Tibial nerve (tissue), 3 donors: ENCODE measurements at regions not wholly inside any gene's neighbourhood (a gene's known extent, or its start where the extent isn't known, plus 50 kb on each side); places are given as distances from the start of the nearest gene placed in this dataset.

Experiments used
- POLR2A ChIP-seq, 2 donors: fragments of 450-650 bp; IDR thresholded peaks; one replicate each; pipeline ENCODE4 v1.6.1; 2017; ENCODE audit warnings: antibody characterized with exemption in 2 of 2, mild to moderate bottlenecking in 2 of 2, moderate library complexity in 2 of 2
- TF ChIP-seq, protein P1 (sequence below), 5 experiments: fragments of 200-600 bp in 3 of 5; fragments of 450-650 bp in 2 of 5; sonication (generic) in 3 of 5; IDR thresholded peaks; one replicate each; pipeline ENCODE4 v1.5.1; 2016 to 2019; ENCODE audit warnings: antibody characterized with exemption in 5 of 5, mild to moderate bottlenecking in 3 of 5, moderate library complexity in 2 of 5

DNA sequence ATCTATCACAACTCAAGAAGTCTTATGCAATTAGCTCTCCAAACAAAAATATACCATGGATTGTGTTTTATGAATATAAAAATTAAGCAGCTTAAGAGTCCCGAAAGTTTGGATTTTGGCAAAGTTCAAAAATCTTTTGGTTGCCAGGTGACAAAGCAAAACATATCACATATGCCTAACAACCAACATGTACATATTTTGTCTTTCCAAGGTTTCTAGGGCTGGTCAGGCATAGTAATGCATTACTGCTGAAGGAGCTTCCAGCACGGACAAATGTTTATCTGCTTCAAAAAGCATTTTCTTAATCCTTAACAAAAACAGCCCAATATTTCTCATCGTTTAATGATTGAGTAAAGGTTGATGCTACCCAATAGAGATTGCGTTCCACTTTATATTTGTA lies 1327.1 kb upstream of the ZEB2 start:
- TF ChIP-seq, protein P1, sequence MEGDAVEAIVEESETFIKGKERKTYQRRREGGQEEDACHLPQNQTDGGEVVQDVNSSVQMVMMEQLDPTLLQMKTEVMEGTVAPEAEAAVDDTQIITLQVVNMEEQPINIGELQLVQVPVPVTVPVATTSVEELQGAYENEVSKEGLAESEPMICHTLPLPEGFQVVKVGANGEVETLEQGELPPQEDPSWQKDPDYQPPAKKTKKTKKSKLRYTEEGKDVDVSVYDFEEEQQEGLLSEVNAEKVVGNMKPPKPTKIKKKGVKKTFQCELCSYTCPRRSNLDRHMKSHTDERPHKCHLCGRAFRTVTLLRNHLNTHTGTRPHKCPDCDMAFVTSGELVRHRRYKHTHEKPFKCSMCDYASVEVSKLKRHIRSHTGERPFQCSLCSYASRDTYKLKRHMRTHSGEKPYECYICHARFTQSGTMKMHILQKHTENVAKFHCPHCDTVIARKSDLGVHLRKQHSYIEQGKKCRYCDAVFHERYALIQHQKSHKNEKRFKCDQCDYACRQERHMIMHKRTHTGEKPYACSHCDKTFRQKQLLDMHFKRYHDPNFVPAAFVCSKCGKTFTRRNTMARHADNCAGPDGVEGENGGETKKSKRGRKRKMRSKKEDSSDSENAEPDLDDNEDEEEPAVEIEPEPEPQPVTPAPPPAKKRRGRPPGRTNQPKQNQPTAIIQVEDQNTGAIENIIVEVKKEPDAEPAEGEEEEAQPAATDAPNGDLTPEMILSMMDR (IDR thresholded peaks at IDR 0.05) = no peak
- TF ChIP-seq POLR2A (IDR thresholded peaks at IDR 0.05) = no peak
